Loucy (cell line): ENCODE measurements at regions not wholly inside any gene's neighbourhood (a gene's known extent, or its start where the extent isn't known, plus 50 kb on each side); places are given as distances from the start of the nearest gene placed in this dataset.

Source experiments
- H2AFZ ChIP-seq: fragments of 200-600 bp; sonication (generic); 2 replicates; pipeline ENCODE4 v1.6.0; 2016; ENCODE audit warnings: antibody characterized with exemption, mild to moderate bottlenecking, low read length, moderate library complexity
- H3F3A ChIP-seq: fragments of 200-600 bp; 2 replicates; pipeline ENCODE4 v1.6.0; 2016; ENCODE audit warnings: antibody characterized with exemption, low read depth, mild to moderate bottlenecking
- H3K27me3 ChIP-seq: fragments of 200-600 bp; sonication (generic); 2 replicates; pipeline ENCODE4 v1.6.1; 2014; ENCODE audit warnings: low read length, mild to moderate bottlenecking; ENCODE audit not compliant: insufficient read depth, poor library complexity, severe bottlenecking
- H3K36me3 ChIP-seq: fragments of 200-600 bp; sonication (generic); 2 replicates; pipeline ENCODE4 v1.6.1; 2016; ENCODE audit warnings: low read length; ENCODE audit not compliant: insufficient read depth
- H3K4me1 ChIP-seq: fragments of 200-600 bp; sonication (generic); 2 replicates; pipeline ENCODE4 v1.5.1; 2014; ENCODE audit warnings: low read length, mild to moderate bottlenecking; ENCODE audit not compliant: insufficient read depth, poor library complexity, severe bottlenecking
- H3K4me2 ChIP-seq: fragments of 200-600 bp; sonication (generic); 2 replicates; pipeline ENCODE4 v1.6.0; 2014; ENCODE audit warnings: antibody characterized with exemption, low read length, low read depth, mild to moderate bottlenecking; ENCODE audit not compliant: poor library complexity, severe bottlenecking
- H3K4me3 ChIP-seq: fragments of 200-600 bp; sonication (generic); 2 replicates; pipeline ENCODE4 v1.5.1; 2014; ENCODE audit warnings: low read length, mild to moderate bottlenecking, mixed read lengths; ENCODE audit not compliant: poor library complexity, severe bottlenecking
- H3K79me2 ChIP-seq: fragments of 200-600 bp; sonication (generic); 2 replicates; pipeline ENCODE4 v1.6.1; 2014; ENCODE audit warnings: low read length; ENCODE audit not compliant: insufficient read depth
- H3K9ac ChIP-seq: fragments of 200-600 bp; sonication (generic); 2 replicates; pipeline ENCODE4 v1.6.0; 2014; ENCODE audit warnings: mild to moderate bottlenecking, low read depth, low read length, moderate library complexity; ENCODE audit not compliant: poor library complexity, severe bottlenecking
- H3K9me2 ChIP-seq: fragments of 200-600 bp; sonication (generic); replicated peaks from 2 replicates; pipeline ENCODE4 v1.6.1; 2016; ENCODE audit warnings: low read depth, low read length, mixed read lengths
- H3K9me3 ChIP-seq: fragments of 200-600 bp; sonication (generic); 2 replicates; pipeline ENCODE4 v1.6.1; 2014; ENCODE audit warnings: mild to moderate bottlenecking, antibody characterized with exemption, low read length, low read depth; ENCODE audit not compliant: insufficient read depth
- H4K20me1 ChIP-seq: fragments of 200-600 bp; sonication (generic); 2 replicates; pipeline ENCODE4 v1.6.0; 2014; ENCODE audit warnings: antibody characterized with exemption, low read length, mild to moderate bottlenecking; ENCODE audit not compliant: insufficient read depth, poor library complexity, severe bottlenecking
- EZH2phosphoT487 ChIP-seq: fragments of 200-600 bp; IDR thresholded peaks from 2 replicates; pipeline ENCODE4 v1.6.1; 2018; ENCODE audit warnings: antibody characterized with exemption, mild to moderate bottlenecking, moderate library complexity, borderline replicate concordance
- TF ChIP-seq, protein P1 (sequence below): fragments of 200-600 bp; sonication (generic); conservative IDR thresholded peaks from 2 replicates; pipeline ENCODE4 v1.5.1; 2014; ENCODE audit warnings: mild to moderate bottlenecking, antibody characterized with exemption, low read length

DNA sequence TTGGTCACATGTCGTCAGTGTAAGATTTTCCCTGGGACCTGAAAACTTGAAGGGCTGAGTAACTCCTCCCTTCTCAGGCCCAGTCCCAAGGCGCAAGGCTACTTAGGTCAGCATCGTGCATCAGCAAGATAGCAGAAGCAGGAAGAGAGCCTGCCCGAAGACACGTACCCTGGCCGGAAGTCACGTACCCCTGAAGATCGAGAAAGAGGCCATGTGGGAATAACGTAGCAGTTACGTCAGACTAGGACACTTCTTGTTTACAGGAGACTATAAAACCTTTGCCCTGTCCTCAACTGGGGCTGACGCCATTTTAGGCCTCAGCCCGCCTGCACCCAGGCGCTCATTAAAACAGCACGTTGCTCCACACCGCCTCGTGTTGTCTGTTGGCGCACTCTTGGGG is 114.3 kb upstream of the GALNT17 start:
- H3K27me3 ChIP-seq: no peaks in the 10 kb centered on the region
- H3K36me3 ChIP-seq: no peaks in the 10 kb centered on the region
- TF ChIP-seq, protein P1, sequence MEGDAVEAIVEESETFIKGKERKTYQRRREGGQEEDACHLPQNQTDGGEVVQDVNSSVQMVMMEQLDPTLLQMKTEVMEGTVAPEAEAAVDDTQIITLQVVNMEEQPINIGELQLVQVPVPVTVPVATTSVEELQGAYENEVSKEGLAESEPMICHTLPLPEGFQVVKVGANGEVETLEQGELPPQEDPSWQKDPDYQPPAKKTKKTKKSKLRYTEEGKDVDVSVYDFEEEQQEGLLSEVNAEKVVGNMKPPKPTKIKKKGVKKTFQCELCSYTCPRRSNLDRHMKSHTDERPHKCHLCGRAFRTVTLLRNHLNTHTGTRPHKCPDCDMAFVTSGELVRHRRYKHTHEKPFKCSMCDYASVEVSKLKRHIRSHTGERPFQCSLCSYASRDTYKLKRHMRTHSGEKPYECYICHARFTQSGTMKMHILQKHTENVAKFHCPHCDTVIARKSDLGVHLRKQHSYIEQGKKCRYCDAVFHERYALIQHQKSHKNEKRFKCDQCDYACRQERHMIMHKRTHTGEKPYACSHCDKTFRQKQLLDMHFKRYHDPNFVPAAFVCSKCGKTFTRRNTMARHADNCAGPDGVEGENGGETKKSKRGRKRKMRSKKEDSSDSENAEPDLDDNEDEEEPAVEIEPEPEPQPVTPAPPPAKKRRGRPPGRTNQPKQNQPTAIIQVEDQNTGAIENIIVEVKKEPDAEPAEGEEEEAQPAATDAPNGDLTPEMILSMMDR: no peak
- TF ChIP-seq EZH2phosphoT487: no peak
- no peaks in the 10 kb centered on the region for H3K9me3 ChIP-seq
- H4K20me1 ChIP-seq: no peaks in the 10 kb centered on the region
- no peak overlapping the region for H3K4me2 ChIP-seq
- no peaks in the 10 kb centered on the region for H3K79me2 ChIP-seq
- no peak overlapping the region for H2AFZ ChIP-seq
- no peaks in the 10 kb centered on the region for H3F3A ChIP-seq
- no peaks in the 10 kb centered on the region for H3K9me2 ChIP-seq
- no peak overlapping the region for H3K9ac ChIP-seq
- no peaks in the 10 kb centered on the region for H3K4me1 ChIP-seq
- no peak overlapping the region for H3K4me3 ChIP-seq

GRCh38 chr7:71019706-71020105 is 112.2 kb upstream of the GALNT17 start:
- no peaks in the 10 kb centered on the region for H3K79me2 ChIP-seq
- no peaks in the 10 kb centered on the region for H3K36me3 ChIP-seq
- H3K9me2 ChIP-seq: no peaks in the 10 kb centered on the region
- H3K4me1 ChIP-seq: no peaks in the 10 kb centered on the region
- no peak overlapping the region for H2AFZ ChIP-seq
- TF ChIP-seq, protein P1: no peak
- H3K27me3 ChIP-seq: no peaks in the 10 kb centered on the region
- H3K9me3 ChIP-seq: no peaks in the 10 kb centered on the region
- no peak overlapping the region for H3K4me3 ChIP-seq
- no peaks in the 10 kb centered on the region for H3F3A ChIP-seq
- H3K4me2 ChIP-seq: no peak overlapping the region
- no peaks in the 10 kb centered on the region for H4K20me1 ChIP-seq
- no peak overlapping the region for H3K9ac ChIP-seq

GRCh38 chr7:71021131-71021530 is 110.8 kb upstream of the GALNT17 start:
- no peaks in the 10 kb centered on the region for H3K27me3 ChIP-seq
- no peaks in the 10 kb centered on the region for H3K79me2 ChIP-seq
- no peaks in the 10 kb centered on the region for H3K36me3 ChIP-seq
- H3K9me3 ChIP-seq: peaks cover 3% of the 10 kb centered on the region; the same call in 1 of the 2 replicates
- H3K4me1 ChIP-seq: no peaks in the 10 kb centered on the region
- H3K4me2 ChIP-seq: no peak overlapping the region
- no peaks in the 10 kb centered on the region for H3K9me2 ChIP-seq
- TF ChIP-seq, protein P1: no peak
- TF ChIP-seq EZH2phosphoT487: no peak
- no peaks in the 10 kb centered on the region for H4K20me1 ChIP-seq
- H3K4me3 ChIP-seq: no peak overlapping the region
- H3K9ac ChIP-seq: no peak overlapping the region
- H2AFZ ChIP-seq: no peak overlapping the region
- no peaks in the 10 kb centered on the region for H3F3A ChIP-seq
